DOHH2 (cell line): ENCODE measurements at regions not wholly inside any gene's neighbourhood (a gene's known extent, or its start where the extent isn't known, plus 50 kb on each side); places are given as distances from the start of the nearest gene placed in this dataset.
"Not testable (repeated sequence)": the region's sequence is repeated elsewhere in the genome, so short reads cannot be mapped to it uniquely, and the experiment has no call there.

Experiments
- H3F3A ChIP-seq: fragments of 200-600 bp; sonication (generic), shearing (Covaris generic); 2 replicates; pipeline ENCODE4 v1.6.0; 2016; ENCODE audit warnings: antibody characterized with exemption, mild to moderate bottlenecking; ENCODE audit not compliant: control insufficient read depth, insufficient read depth
- H3K27ac ChIP-seq: fragments of 200-600 bp; sonication (generic); 2 replicates; pipeline ENCODE4 v1.5.1; 2014; ENCODE audit warnings: low read depth, mild to moderate bottlenecking, low read length, moderate library complexity
- H3K27me3 ChIP-seq: fragments of 200-600 bp; sonication (generic); 2 replicates; pipeline ENCODE4 v1.6.1; 2014; ENCODE audit warnings: mild to moderate bottlenecking, low read length, mixed read lengths; ENCODE audit not compliant: control insufficient read depth
- H3K36me3 ChIP-seq: fragments of 200-600 bp; sonication (generic); 2 replicates; pipeline ENCODE4 v1.6.1; 2014; ENCODE audit warnings: mild to moderate bottlenecking, low read length, moderate library complexity, mixed read lengths; ENCODE audit not compliant: control insufficient read depth
- H3K4me1 ChIP-seq: fragments of 200-600 bp; sonication (generic); 2 replicates; pipeline ENCODE4 v1.6.1; 2014; ENCODE audit warnings: mild to moderate bottlenecking, low read length, mixed read lengths; ENCODE audit not compliant: control insufficient read depth
- H3K4me2 ChIP-seq: fragments of 200-600 bp; sonication (generic); 2 replicates; pipeline ENCODE4 v1.6.0; 2014; ENCODE audit warnings: mild to moderate bottlenecking, low read length, moderate library complexity
- H3K4me3 ChIP-seq: fragments of 200-600 bp; sonication (generic); 2 replicates; pipeline ENCODE4 v1.5.1; 2014; ENCODE audit warnings: mild to moderate bottlenecking, low read length, mixed read lengths
- H3K79me2 ChIP-seq: fragments of 200-600 bp; sonication (generic); 2 replicates; pipeline ENCODE4 v1.6.1; 2014; ENCODE audit warnings: mild to moderate bottlenecking, low read length, mixed read lengths; ENCODE audit not compliant: control insufficient read depth
- H3K9me2 ChIP-seq: fragments of 200-600 bp; sonication (generic); replicated peaks from 2 replicates; pipeline ENCODE4 v1.6.1; 2014; ENCODE audit warnings: mild to moderate bottlenecking, low read length, mixed read lengths; ENCODE audit not compliant: control insufficient read depth
- H3K9me3 ChIP-seq: fragments of 200-600 bp; sonication (generic); 2 replicates; pipeline ENCODE4 v1.6.1; 2014; ENCODE audit warnings: antibody characterized with exemption, low read length, mixed read lengths; ENCODE audit not compliant: control insufficient read depth, insufficient read depth
- H4K20me1 ChIP-seq: fragments of 200-600 bp; sonication (generic); 2 replicates; pipeline ENCODE4 v1.6.0; 2014; ENCODE audit warnings: low read depth, mild to moderate bottlenecking, antibody characterized with exemption, low read length, moderate library complexity; ENCODE audit not compliant: control insufficient read depth, insufficient read depth
- EZH2phosphoT487 ChIP-seq: fragments of 200-600 bp; sonication (generic); IDR thresholded peaks from 2 replicates; pipeline ENCODE4 v1.6.1; 2017; ENCODE audit warnings: borderline replicate concordance, mild to moderate bottlenecking, antibody characterized with exemption, low read length, moderate library complexity, mixed read lengths
- TF ChIP-seq, protein P1 (sequence below): fragments of 200-600 bp; sonication (generic); IDR thresholded peaks from one replicate; pipeline ENCODE4 v1.5.1; 2014; ENCODE audit warnings: antibody characterized with exemption, mild to moderate bottlenecking, low read depth, low read length; ENCODE audit not compliant: poor library complexity, severe bottlenecking

- Histone ChIP-seq H3K4me1 (peaks cover 10% of the 10 kb centered on the region), H3K9me2 (no peaks in the 10 kb centered on the region), H3K4me2 (no peak overlapping the region), H3K4me3 (no peak overlapping the region), H3K79me2 (no peaks in the 10 kb centered on the region), H3F3A (no peaks in the 10 kb centered on the region), H3K27ac (no peak overlapping the region), H3K9me3 (no peaks in the 10 kb centered on the region; the same call in 1 of the 2 replicates), H4K20me1 (no peaks in the 10 kb centered on the region), H3K36me3 (no peaks in the 10 kb centered on the region), H3K27me3 (no peaks in the 10 kb centered on the region)
- TF ChIP-seq EZH2phosphoT487 = no peak
- TF ChIP-seq, protein P1, sequence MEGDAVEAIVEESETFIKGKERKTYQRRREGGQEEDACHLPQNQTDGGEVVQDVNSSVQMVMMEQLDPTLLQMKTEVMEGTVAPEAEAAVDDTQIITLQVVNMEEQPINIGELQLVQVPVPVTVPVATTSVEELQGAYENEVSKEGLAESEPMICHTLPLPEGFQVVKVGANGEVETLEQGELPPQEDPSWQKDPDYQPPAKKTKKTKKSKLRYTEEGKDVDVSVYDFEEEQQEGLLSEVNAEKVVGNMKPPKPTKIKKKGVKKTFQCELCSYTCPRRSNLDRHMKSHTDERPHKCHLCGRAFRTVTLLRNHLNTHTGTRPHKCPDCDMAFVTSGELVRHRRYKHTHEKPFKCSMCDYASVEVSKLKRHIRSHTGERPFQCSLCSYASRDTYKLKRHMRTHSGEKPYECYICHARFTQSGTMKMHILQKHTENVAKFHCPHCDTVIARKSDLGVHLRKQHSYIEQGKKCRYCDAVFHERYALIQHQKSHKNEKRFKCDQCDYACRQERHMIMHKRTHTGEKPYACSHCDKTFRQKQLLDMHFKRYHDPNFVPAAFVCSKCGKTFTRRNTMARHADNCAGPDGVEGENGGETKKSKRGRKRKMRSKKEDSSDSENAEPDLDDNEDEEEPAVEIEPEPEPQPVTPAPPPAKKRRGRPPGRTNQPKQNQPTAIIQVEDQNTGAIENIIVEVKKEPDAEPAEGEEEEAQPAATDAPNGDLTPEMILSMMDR = no peak
These were observed 445.7 kb downstream of the MRPL39 start for GRCh38 chr21:25161571-25161970.

DNA sequence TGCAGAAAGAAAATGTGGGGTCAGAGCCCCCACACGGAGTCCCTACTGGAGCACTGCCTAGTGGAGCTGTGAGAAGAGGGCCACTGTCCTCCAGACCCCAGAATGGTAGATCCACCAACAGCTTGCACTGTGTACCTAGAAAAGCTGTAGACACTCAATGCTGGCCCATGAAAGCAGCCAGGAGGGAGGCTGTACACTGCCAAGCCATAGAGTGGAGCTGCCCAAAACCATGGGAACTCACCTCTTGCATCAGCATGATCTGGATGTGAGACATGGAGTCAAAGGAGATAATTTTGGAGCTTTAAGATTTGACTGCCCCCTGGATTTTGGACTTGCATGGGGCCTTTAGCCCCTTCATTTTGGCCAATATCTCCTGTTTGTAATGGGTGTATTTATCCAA lies 452.3 kb downstream of the MRPL39 start:
- H3K4me2 ChIP-seq, H3K4me1 ChIP-seq, H3K9me3 ChIP-seq, H3K27ac ChIP-seq, H3K27me3 ChIP-seq, H3K9me2 ChIP-seq, H3K36me3 ChIP-seq, H3K4me3 ChIP-seq, H3F3A ChIP-seq, H4K20me1 ChIP-seq, H3K79me2 ChIP-seq: not testable (repeated sequence)

DNA sequence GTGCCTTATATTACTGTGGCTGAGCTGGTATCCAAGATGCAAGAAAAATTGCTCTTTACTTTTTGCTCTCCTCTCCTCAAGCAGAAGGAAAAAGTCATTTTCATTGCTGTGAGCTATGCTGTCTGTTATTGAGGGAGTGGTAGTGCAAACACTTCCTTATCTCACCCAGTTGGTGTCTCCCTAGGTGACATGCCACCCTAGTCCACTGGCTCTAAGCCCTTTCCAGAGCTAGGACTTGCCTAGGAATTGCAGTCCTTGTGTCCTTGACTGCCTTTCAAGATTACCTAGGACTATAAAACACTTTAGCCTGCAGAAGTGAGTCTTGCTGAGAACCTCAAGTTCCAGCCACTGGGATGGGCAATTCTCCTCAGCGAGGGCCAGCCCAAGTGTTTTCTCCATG lies 458.3 kb downstream of the MRPL39 start:
- H3K4me1 ChIP-seq = no peaks in the 10 kb centered on the region
- no peaks in the 10 kb centered on the region for H3K36me3 ChIP-seq
- H3K9me2 ChIP-seq = no peaks in the 10 kb centered on the region
- no peak overlapping the region for H3K4me3 ChIP-seq
- no peak overlapping the region for H3K27ac ChIP-seq
- H3K79me2 ChIP-seq = no peaks in the 10 kb centered on the region
- H3F3A ChIP-seq = no peaks in the 10 kb centered on the region
- no peaks in the 10 kb centered on the region for H4K20me1 ChIP-seq
- H3K4me2 ChIP-seq = no peak overlapping the region
- H3K9me3 ChIP-seq = no peaks in the 10 kb centered on the region
- H3K27me3 ChIP-seq = no peaks in the 10 kb centered on the region
- TF ChIP-seq EZH2phosphoT487 = no peak
- TF ChIP-seq, protein P1 = no peak

GRCh38 chr21:25139414-25139813 lies 467.9 kb downstream of the MRPL39 start:
- Histone ChIP-seq H3K79me2 (no peaks in the 10 kb centered on the region), H4K20me1 (no peaks in the 10 kb centered on the region), H3K27ac (no peak overlapping the region), H3K4me2 (no peak overlapping the region), H3K27me3 (no peaks in the 10 kb centered on the region), H3K9me2 (no peaks in the 10 kb centered on the region), H3K4me3 (no peak overlapping the region), H3F3A (no peaks in the 10 kb centered on the region), H3K4me1 (no peaks in the 10 kb centered on the region), H3K9me3 (no peaks in the 10 kb centered on the region), H3K36me3 (no peaks in the 10 kb centered on the region)
- TF ChIP-seq, protein P1 = no peak
- TF ChIP-seq EZH2phosphoT487 = no peak
